HCT116 (cell line): ENCODE measurements at regions not wholly inside any gene's neighbourhood (a gene's known extent, or its start where the extent isn't known, plus 50 kb on each side); places are given as distances from the start of the nearest gene placed in this dataset.

Experiments used
- ATAC-seq: fragments of 200-7000 bp; cut with Tn5 transposase; 2 replicates; pipeline ENCODE4 v1.9.1; 2020; ENCODE audit warnings: mild to moderate bottlenecking, moderate library complexity
- BruUV-seq: library from RNA; stranded (reverse); fragments of 400-500 nt; replicated peaks from 2 replicates; lab custom pipeline; 2021; lab: Mats Ljungman, UMichigan
- CTCF ChIA-PET: fragments of 300-600 bp; sonication (Branson Sonifier 250); formaldehyde crosslinking; loops from one replicate; lab custom pipeline; 2021; ENCODE audit warnings: antibody characterized with exemption; lab: Charles Lee
- POLR2A ChIA-PET: fragments of 300-600, 350-600 bp; sonication (Branson Sonifier 250); formaldehyde crosslinking; loops from one replicate; lab custom pipeline; 2021; ENCODE audit warnings: antibody characterized with exemption; lab: Charles Lee
- RAD21 ChIA-PET, 2 experiments: fragments of 300-600 bp; sonication (Branson Sonifier 250); formaldehyde crosslinking; loops; one replicate each; lab custom pipeline; 2023; ENCODE audit warnings: low total read pairs in 2 of 2; ENCODE audit not compliant: uncharacterized antibody in 2 of 2, unreplicated experiment in 2 of 2, low non-redundant PET in 1 of 2; lab: Charles Lee
- DNase-seq: peaks from one replicate; pipeline ENCODE4 v3.0.0-alpha.2; 2010; ENCODE audit warnings: low read depth, low spot score
- H2AFZ ChIP-seq: fragments of 200-600 bp; shearing (Covaris generic), sonication (generic); 2 replicates; pipeline ENCODE4 v1.6.1; 2017; ENCODE audit warnings: low read depth, mixed run types, mixed read lengths, antibody characterized with exemption, low read length; ENCODE audit not compliant: poor library complexity, severe bottlenecking
- H3K27ac ChIP-seq: 2 replicates; pipeline ENCODE4 v1.5.1; 2012; ENCODE audit warnings: low read depth, low read length
- H3K27me3 ChIP-seq: fragments of 200-600 bp; sonication (generic); 2 replicates; pipeline ENCODE4 v1.6.1; 2016; ENCODE audit warnings: mixed run types, low read length, mixed read lengths; ENCODE audit not compliant: insufficient read depth
- H3K36me3 ChIP-seq, 2 experiments: fragments of 200-500 bp in 1 of 2; fragments of 200-600 bp in 1 of 2; sonication (Bioruptor generic) in 1 of 2; sonication (generic) in 1 of 2; 2 replicates each; pipeline versions ENCODE4 v1.5.1 to v1.6.1; 2014 to 2016; ENCODE audit warnings: low read length in 2 of 2, inconsistent platforms in 1 of 2, mixed read lengths in 1 of 2, mixed run types in 1 of 2; ENCODE audit not compliant: insufficient read depth in 2 of 2, control insufficient read depth in 1 of 2
- H3K4me1 ChIP-seq, 2 experiments: fragments of 200-600 bp in 1 of 2; sonication (generic) in 1 of 2; 2 replicates each; pipeline versions ENCODE4 v1.5.1 to v1.6.1; 2012 to 2017; ENCODE audit warnings: low read length in 2 of 2, inconsistent platforms in 1 of 2, mild to moderate bottlenecking in 1 of 2, mixed read lengths in 1 of 2, mixed run types in 1 of 2, moderate library complexity in 1 of 2; ENCODE audit not compliant: insufficient read depth in 2 of 2, control insufficient read depth in 1 of 2
- H3K4me2 ChIP-seq: fragments of 200-600 bp; sonication (generic); 2 replicates; pipeline ENCODE4 v1.6.1; 2017; ENCODE audit warnings: mixed run types, low read length, mixed read lengths
- H3K4me3 ChIP-seq, 2 experiments: fragments of 200-600 bp in 1 of 2; sonication (generic) in 1 of 2; replicated peaks in 1 of 2; 2 replicates each; pipeline ENCODE4 v1.5.1; 2011 to 2016; ENCODE audit warnings: low read length in 2 of 2, control low read depth in 1 of 2, low read depth in 1 of 2, mild to moderate bottlenecking in 1 of 2, mixed read lengths in 1 of 2, mixed run types in 1 of 2
- H3K79me2 ChIP-seq: fragments of 200-600 bp; sonication (generic); 2 replicates; pipeline ENCODE4 v1.6.1; 2017; ENCODE audit warnings: mild to moderate bottlenecking, mixed run types, low read length, moderate library complexity, mixed read lengths; ENCODE audit not compliant: insufficient read depth
- H3K9ac ChIP-seq: fragments of 200-600 bp; sonication (generic); 2 replicates; pipeline ENCODE4 v1.6.1; 2016; ENCODE audit warnings: low read length, mixed read lengths
- H3K9me2 ChIP-seq: fragments of 200-600 bp; sonication (generic), shearing (Covaris generic); 2 replicates; pipeline ENCODE4 v1.6.1; 2017; ENCODE audit warnings: mixed run types, mild to moderate bottlenecking, moderate library complexity; ENCODE audit not compliant: insufficient read depth
- H3K9me3 ChIP-seq, 2 experiments: fragments of 200-500 bp in 1 of 2; fragments of 200-600 bp in 1 of 2; sonication (Bioruptor generic) in 1 of 2; sonication (generic) in 1 of 2; 2 replicates each; pipeline ENCODE4 v1.6.1; 2014 to 2017; ENCODE audit warnings: low read length in 2 of 2, mixed read lengths in 2 of 2, inconsistent platforms in 1 of 2, low read depth in 1 of 2, mild to moderate bottlenecking in 1 of 2, mixed run types in 1 of 2, moderate library complexity in 1 of 2; ENCODE audit not compliant: control insufficient read depth in 1 of 2, insufficient read depth in 1 of 2
- H4K20me1 ChIP-seq: fragments of 200-600 bp; sonication (generic), shearing (Covaris generic); 2 replicates; pipeline ENCODE4 v1.6.1; 2017; ENCODE audit warnings: mixed run types, mild to moderate bottlenecking, moderate library complexity; ENCODE audit not compliant: insufficient read depth
- ATF3 ChIP-seq: IDR thresholded peaks from 2 replicates; pipeline ENCODE4 v1.6.1; 2012
- ELF1 ChIP-seq: IDR thresholded peaks from 2 replicates; pipeline ENCODE4 v1.6.1; 2012; ENCODE audit warnings: low read depth, borderline replicate concordance
- EZH2 ChIP-seq: fragments of 200-600 bp; sonication (generic); IDR thresholded peaks from 2 replicates; pipeline ENCODE4 v1.6.1; 2017; ENCODE audit warnings: antibody characterized with exemption, mixed run types
- EZH2phosphoT487 ChIP-seq: fragments of 200-600 bp; IDR thresholded peaks from 2 replicates; pipeline ENCODE4 v1.6.1; 2018; ENCODE audit warnings: antibody characterized with exemption, borderline replicate concordance
- FOSL1 ChIP-seq: IDR thresholded peaks from 2 replicates; pipeline ENCODE4 v1.6.1; 2012; ENCODE audit warnings: low read depth
- JUND ChIP-seq: IDR thresholded peaks from 2 replicates; pipeline ENCODE4 v1.6.1; 2012
- MAX ChIP-seq: IDR thresholded peaks from 2 replicates; pipeline ENCODE4 v1.6.1; 2012
- POLR2A ChIP-seq: IDR thresholded peaks from 2 replicates; pipeline ENCODE4 v1.7.0; 2011; ENCODE audit warnings: borderline replicate concordance; ENCODE audit not compliant: insufficient read depth, insufficient read length; ENCODE audit errors: extremely low read depth
- POLR2AphosphoS5 ChIP-seq: IDR thresholded peaks from 2 replicates; pipeline ENCODE4 v1.6.1; 2011; ENCODE audit warnings: mild to moderate bottlenecking, low read depth, low read length, moderate library complexity
- RAD21 ChIP-seq: IDR thresholded peaks from 2 replicates; pipeline ENCODE4 v1.6.1; 2012; ENCODE audit warnings: low read depth, mild to moderate bottlenecking
- REST ChIP-seq: IDR thresholded peaks from 2 replicates; pipeline ENCODE4 v1.6.1; 2012; ENCODE audit warnings: low read depth
- SIN3A ChIP-seq: IDR thresholded peaks from 2 replicates; pipeline ENCODE4 v1.6.1; 2012; ENCODE audit warnings: low read depth
- SP1 ChIP-seq: IDR thresholded peaks from 2 replicates; pipeline ENCODE4 v1.6.1; 2012; ENCODE audit warnings: low read depth
- SRF ChIP-seq: IDR thresholded peaks from 2 replicates; pipeline ENCODE4 v1.6.1; 2012; ENCODE audit warnings: low read depth
- TCF7L2 ChIP-seq: IDR thresholded peaks from 2 replicates; pipeline ENCODE4 v1.7.0; 2011; ENCODE audit warnings: borderline replicate concordance, inconsistent platforms; ENCODE audit not compliant: insufficient read depth, insufficient read length; ENCODE audit errors: extremely low read depth
- ZFX ChIP-seq: fragments of 450-650 bp; IDR thresholded peaks from 2 replicates; pipeline ENCODE4 v1.6.1; 2017
- ZNF274 ChIP-seq: fragments of 200-500 bp; sonication (Bioruptor generic); IDR thresholded peaks from 2 replicates; pipeline ENCODE4 v1.6.1; 2014; ENCODE audit warnings: mild to moderate bottlenecking, low read depth, low read length, inconsistent platforms
- intact Hi-C: fragments of 100-400 bp; cut with micrococcal nuclease; formaldehyde crosslinking; loops from 2 replicates; pipeline ENCODE4 v1.10.0; 2022
- TF ChIP-seq, protein P1 (sequence below), 3 experiments: fragments of 200-600 bp in 1 of 3; sonication (generic) in 1 of 3; IDR thresholded peaks in 2 of 3; conservative IDR thresholded peaks in 1 of 3; 2 replicates each; pipeline ENCODE4 v1.5.1; 2012 to 2017; ENCODE audit warnings: low read depth in 2 of 3, low read length in 2 of 3, antibody characterized with exemption in 1 of 3, borderline replicate concordance in 1 of 3, control low read depth in 1 of 3, mild to moderate bottlenecking in 1 of 3, mixed read lengths in 1 of 3, mixed run types in 1 of 3, moderate library complexity in 1 of 3; ENCODE audit not compliant: insufficient read depth in 1 of 3
- TF ChIP-seq, protein P2 (sequence below): IDR thresholded peaks from 2 replicates; pipeline ENCODE4 v1.6.1; 2011; ENCODE audit warnings: mild to moderate bottlenecking, low read length, moderate library complexity; ENCODE audit not compliant: insufficient replicate concordance; ENCODE audit errors: extremely low read depth

GRCh38 chr4:104575278-104575677 is 80.6 kb upstream of the CXXC4 start:
- ATAC-seq, result no peak
- Histone ChIP-seq H3K9me2 (no peaks in the 10 kb centered on the region), H4K20me1 (no peaks in the 10 kb centered on the region), H3K79me2 (no peaks in the 10 kb centered on the region), H3K9ac (no peak overlapping the region), H3K36me3 (no peaks in the 10 kb centered on the region), H3K4me1 (no peaks in the 10 kb centered on the region), H3K27me3 (no peaks in the 10 kb centered on the region), H3K27ac (no peak overlapping the region), H3K4me3 (no peak overlapping the region), H3K9me3 (no peaks in the 10 kb centered on the region), H3K4me2 (no peak overlapping the region), H2AFZ (no peak overlapping the region)
- ChIA-PET CTCF (no interaction called here), RAD21 (no interaction called here), POLR2A (no interaction called here)
- intact Hi-C loops, result no loop called here
- BruUV-seq, result no TSS peak
- TF ChIP-seq JUND (no peak), TCF7L2 (no peak), ZNF274 (no peak), SP1 (no peak), ATF3 (no peak), FOSL1 (no peak), MAX (no peak), POLR2A (no peak), ZFX (no peak), POLR2AphosphoS5 (no peak), EZH2 (no peak), RAD21 (no peak), SIN3A (no peak), SRF (no peak), EZH2phosphoT487 (no peak), ELF1 (no peak), REST (no peak)
- TF ChIP-seq, protein P1, sequence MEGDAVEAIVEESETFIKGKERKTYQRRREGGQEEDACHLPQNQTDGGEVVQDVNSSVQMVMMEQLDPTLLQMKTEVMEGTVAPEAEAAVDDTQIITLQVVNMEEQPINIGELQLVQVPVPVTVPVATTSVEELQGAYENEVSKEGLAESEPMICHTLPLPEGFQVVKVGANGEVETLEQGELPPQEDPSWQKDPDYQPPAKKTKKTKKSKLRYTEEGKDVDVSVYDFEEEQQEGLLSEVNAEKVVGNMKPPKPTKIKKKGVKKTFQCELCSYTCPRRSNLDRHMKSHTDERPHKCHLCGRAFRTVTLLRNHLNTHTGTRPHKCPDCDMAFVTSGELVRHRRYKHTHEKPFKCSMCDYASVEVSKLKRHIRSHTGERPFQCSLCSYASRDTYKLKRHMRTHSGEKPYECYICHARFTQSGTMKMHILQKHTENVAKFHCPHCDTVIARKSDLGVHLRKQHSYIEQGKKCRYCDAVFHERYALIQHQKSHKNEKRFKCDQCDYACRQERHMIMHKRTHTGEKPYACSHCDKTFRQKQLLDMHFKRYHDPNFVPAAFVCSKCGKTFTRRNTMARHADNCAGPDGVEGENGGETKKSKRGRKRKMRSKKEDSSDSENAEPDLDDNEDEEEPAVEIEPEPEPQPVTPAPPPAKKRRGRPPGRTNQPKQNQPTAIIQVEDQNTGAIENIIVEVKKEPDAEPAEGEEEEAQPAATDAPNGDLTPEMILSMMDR (IDR thresholded peaks at IDR 0.05 in 2 of 3, conservative IDR thresholded peaks at IDR 0.05 in 1 of 3; ENCODE audit: borderline replicate concordance in 1 of 3, insufficient read depth in 1 of 3, low read depth in 2 of 3, low read length in 2 of 3), result no peak
- TF ChIP-seq, protein P2, sequence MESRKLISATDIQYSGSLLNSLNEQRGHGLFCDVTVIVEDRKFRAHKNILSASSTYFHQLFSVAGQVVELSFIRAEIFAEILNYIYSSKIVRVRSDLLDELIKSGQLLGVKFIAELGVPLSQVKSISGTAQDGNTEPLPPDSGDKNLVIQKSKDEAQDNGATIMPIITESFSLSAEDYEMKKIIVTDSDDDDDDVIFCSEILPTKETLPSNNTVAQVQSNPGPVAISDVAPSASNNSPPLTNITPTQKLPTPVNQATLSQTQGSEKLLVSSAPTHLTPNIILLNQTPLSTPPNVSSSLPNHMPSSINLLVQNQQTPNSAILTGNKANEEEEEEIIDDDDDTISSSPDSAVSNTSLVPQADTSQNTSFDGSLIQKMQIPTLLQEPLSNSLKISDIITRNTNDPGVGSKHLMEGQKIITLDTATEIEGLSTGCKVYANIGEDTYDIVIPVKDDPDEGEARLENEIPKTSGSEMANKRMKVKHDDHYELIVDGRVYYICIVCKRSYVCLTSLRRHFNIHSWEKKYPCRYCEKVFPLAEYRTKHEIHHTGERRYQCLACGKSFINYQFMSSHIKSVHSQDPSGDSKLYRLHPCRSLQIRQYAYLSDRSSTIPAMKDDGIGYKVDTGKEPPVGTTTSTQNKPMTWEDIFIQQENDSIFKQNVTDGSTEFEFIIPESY, result no peak
- DNase-seq, result no peak
